Muscle layer of colon (tissue), 2 donors: ENCODE measurements at regions not wholly inside any gene's neighbourhood (a gene's known extent, or its start where the extent isn't known, plus 50 kb on each side); places are given as distances from the start of the nearest gene placed in this dataset.

ENCODE experiments used
- H3K27ac ChIP-seq: one replicate; pipeline ENCODE4 v1.7.0; 2013; ENCODE audit warnings: low read depth, mild to moderate bottlenecking, low read length, moderate library complexity
- H3K27me3 ChIP-seq, 2 donors: one replicate each; pipeline ENCODE4 v1.7.0; 2013; ENCODE audit warnings: low read length in 2 of 2, mild to moderate bottlenecking in 2 of 2; ENCODE audit not compliant: insufficient read depth in 2 of 2, control insufficient read depth in 1 of 2
- H3K36me3 ChIP-seq: one replicate; pipeline ENCODE4 v1.7.0; 2013; ENCODE audit warnings: mild to moderate bottlenecking, low read length; ENCODE audit not compliant: insufficient read depth
- H3K4me1 ChIP-seq: one replicate; pipeline ENCODE4 v1.7.0; 2013; ENCODE audit warnings: mild to moderate bottlenecking, low read length; ENCODE audit not compliant: insufficient read depth
- H3K4me3 ChIP-seq, 2 donors: one replicate each; pipeline ENCODE4 v1.7.0; 2013; ENCODE audit warnings: low read length in 2 of 2, low read depth in 1 of 2, mild to moderate bottlenecking in 1 of 2, moderate library complexity in 1 of 2
- H3K9ac ChIP-seq: one replicate; pipeline ENCODE4 v1.7.0; 2013; ENCODE audit warnings: low read length
- H3K9me3 ChIP-seq: one replicate; pipeline ENCODE4 v1.7.0; 2013; ENCODE audit warnings: mild to moderate bottlenecking, low read length
- donor health status: abdominal sarcoma.
- donor health status: Adenocarcinoma of cecum.

DNA sequence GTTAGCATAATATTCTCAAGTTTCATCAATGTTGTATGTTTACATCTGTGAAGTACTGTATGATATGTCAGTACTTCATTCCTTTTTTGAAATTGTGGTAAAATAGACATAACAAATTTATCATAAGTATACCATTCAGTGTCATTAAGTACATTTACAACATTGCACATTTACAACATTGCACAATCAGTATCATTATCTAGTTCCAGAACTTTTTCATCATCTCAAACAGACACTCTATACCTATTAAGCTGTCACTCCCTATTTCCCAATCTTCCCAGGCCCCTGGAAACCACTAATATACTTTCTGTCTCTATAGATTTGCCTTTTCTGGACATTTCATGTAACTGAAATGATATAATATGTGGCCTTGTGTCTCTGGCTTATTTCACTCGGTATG lies 75.1 kb upstream of the ATG10 start:
- H3K4me3 ChIP-seq: no peak overlapping the region
- H3K27ac ChIP-seq: no peak overlapping the region
- no peaks in the 10 kb centered on the region for H3K4me1 ChIP-seq
- H3K9ac ChIP-seq: no peak overlapping the region
- no peaks in the 10 kb centered on the region for H3K9me3 ChIP-seq
- H3K36me3 ChIP-seq: no peaks in the 10 kb centered on the region
- H3K27me3 ChIP-seq: no peaks in the 10 kb centered on the region

DNA sequence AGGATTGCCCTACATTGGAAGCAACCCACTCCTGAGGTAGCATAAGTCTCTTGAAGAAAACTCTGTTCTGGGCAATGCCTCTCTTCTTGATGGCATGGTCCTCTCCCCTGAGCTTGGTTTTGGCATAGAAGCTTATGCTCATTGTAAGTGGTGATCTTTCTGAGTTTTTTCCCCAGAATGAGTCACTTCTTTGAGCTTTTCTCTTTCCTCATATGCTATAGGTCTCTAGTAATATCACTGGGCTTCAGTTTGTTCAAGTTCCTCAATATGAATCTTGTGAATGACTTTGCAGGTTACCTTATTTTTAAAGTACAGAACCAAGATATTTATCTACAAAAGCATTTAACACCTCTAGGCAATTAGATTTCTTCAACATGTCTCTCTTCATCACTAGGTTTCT lies 76.5 kb upstream of the ATG10 start:
- H3K27ac ChIP-seq: no peak overlapping the region
- H3K9me3 ChIP-seq: no peaks in the 10 kb centered on the region
- no peaks in the 10 kb centered on the region for H3K27me3 ChIP-seq
- no peaks in the 10 kb centered on the region for H3K36me3 ChIP-seq
- no peak overlapping the region for H3K9ac ChIP-seq
- H3K4me1 ChIP-seq: no peaks in the 10 kb centered on the region
- no peak overlapping the region for H3K4me3 ChIP-seq

DNA sequence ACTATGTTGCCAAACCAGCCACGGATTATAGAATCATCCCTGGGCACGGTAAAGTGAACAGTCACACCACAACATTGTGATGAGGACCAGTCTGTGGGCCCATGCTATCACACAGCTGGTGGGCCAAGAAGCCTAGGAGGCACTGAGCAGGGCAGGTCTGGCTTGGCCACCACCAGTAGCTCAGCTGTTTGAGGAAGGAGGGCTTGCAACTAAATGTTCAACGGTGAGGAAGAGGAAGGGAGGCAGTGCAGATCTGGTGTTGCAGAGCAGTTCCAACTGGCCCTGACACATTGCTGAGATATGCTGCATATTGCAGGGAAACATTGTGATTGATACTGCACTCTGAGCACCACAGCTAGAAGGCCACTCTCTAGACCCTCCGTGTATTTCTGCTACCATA lies 77.9 kb upstream of the ATG10 start:
- no peak overlapping the region for H3K9ac ChIP-seq
- no peaks in the 10 kb centered on the region for H3K9me3 ChIP-seq
- H3K27me3 ChIP-seq: no peaks in the 10 kb centered on the region
- no peaks in the 10 kb centered on the region for H3K36me3 ChIP-seq
- H3K27ac ChIP-seq: no peak overlapping the region
- no peak overlapping the region for H3K4me3 ChIP-seq
- H3K4me1 ChIP-seq: no peaks in the 10 kb centered on the region

DNA sequence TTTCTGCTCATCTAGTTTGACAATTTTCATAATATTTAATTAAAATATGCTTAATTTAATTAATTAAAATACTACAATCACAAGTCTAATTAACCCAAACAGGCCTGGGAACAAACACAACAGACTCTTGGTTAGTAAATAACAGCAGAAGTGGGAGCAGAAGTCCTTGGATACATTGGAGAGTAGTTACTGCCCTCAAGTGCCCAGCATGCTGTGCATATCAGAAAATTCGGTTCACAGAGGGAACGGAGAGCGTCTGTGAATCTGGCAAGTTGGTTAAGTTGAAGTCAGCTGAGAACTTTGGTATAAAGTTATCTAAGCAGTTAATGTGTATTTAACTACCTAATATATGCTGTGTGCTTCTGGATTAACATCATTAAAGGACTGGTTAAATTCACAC lies 87.0 kb upstream of the ATG10 start:
- H3K4me3 ChIP-seq: no peak overlapping the region
- no peak overlapping the region for H3K9ac ChIP-seq
- no peaks in the 10 kb centered on the region for H3K27me3 ChIP-seq
- no peaks in the 10 kb centered on the region for H3K4me1 ChIP-seq
- H3K27ac ChIP-seq: no peak overlapping the region
- H3K9me3 ChIP-seq: no peaks in the 10 kb centered on the region
- H3K36me3 ChIP-seq: no peaks in the 10 kb centered on the region

DNA sequence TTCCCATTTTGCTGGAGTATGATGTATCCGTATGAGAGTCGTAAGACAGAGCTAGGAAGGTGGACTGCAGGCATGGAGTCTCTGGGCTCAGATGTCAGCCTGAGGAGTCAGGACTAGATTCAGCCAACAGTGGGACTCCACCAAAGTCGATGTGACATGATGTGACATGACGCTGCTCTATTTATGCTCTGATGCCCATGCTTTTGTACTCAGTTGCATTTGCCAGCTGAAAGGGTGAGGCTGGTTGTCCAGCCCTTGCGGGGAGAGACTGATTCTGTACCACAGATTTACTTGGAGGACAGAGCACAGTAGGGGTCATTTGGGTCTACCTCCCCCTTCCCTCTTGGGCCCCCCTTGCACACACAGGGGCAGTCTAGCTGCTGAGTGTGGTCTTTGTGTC lies 88.5 kb upstream of the ATG10 start:
- H3K27ac ChIP-seq: no peak overlapping the region
- no peak overlapping the region for H3K9ac ChIP-seq
- no peaks in the 10 kb centered on the region for H3K9me3 ChIP-seq
- no peaks in the 10 kb centered on the region for H3K4me1 ChIP-seq
- H3K27me3 ChIP-seq: no peaks in the 10 kb centered on the region
- no peak overlapping the region for H3K4me3 ChIP-seq
- no peaks in the 10 kb centered on the region for H3K36me3 ChIP-seq

DNA sequence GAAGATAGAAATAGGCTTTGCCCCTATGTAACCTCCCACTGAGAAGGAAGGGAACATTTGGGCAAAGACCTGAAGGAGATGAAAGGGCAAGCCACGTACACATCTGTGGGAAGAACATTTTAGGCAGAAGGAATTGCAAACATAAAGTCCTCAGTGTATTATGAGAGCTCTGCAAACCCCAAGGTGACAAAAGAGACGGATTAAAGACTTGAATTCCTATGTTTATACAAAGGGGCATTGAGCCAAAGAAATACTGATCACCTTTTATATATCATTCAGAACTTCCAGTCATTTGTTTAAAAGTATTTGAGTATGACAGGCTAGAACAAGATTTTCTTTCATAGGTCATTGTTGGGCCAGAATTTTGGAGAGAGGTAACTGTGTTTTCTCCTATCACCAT lies 90.2 kb upstream of the ATG10 start:
- Histone ChIP-seq H3K4me1 (no peaks in the 10 kb centered on the region), H3K9me3 (no peaks in the 10 kb centered on the region), H3K27me3 (no peaks in the 10 kb centered on the region), H3K36me3 (no peaks in the 10 kb centered on the region), H3K27ac (no peak overlapping the region), H3K4me3 (no peak overlapping the region), H3K9ac (no peak overlapping the region)

DNA sequence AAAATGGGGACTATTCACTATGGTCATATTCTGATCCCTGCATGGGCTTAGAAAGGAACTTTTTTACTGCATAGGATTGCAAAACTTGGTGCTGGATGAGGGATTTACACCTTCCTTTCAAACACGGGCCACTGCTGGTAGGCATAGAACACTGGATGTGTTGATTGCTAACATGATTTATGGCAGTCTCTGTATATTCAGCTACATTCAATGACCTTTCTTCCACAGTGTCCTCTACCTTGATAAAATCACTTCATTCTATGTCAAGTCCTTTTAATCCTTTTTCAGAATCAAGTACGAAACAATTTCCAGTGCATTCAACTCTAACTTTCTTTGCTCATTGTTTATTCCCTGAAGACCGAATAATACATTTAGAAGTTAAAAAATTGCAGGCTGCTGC lies 91.9 kb upstream of the ATG10 start:
- H3K4me3 ChIP-seq: no peak overlapping the region
- H3K36me3 ChIP-seq: no peaks in the 10 kb centered on the region
- H3K27ac ChIP-seq: no peak overlapping the region
- no peaks in the 10 kb centered on the region for H3K27me3 ChIP-seq
- no peaks in the 10 kb centered on the region for H3K4me1 ChIP-seq
- H3K9me3 ChIP-seq: no peaks in the 10 kb centered on the region
- H3K9ac ChIP-seq: no peak overlapping the region

DNA sequence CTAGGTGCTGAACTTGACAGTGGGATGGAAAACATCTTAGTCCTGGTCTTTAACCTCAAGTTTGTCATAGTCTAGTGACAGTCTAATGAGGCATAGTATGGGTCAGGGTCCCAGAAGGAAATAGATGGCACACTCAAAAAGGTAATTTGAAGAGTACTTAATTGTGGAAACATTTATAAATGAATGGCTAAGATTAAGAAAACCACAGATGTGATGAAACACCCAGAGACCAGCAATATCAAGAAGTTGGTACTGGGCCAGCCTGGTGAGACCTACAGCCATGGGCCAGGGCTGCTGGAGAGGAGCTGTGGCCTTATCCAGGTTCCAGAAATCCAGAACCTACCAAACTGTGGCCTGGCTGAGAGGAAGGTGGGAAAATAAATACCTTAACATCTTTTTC lies 93.5 kb upstream of the ATG10 start:
- no peaks in the 10 kb centered on the region for H3K4me1 ChIP-seq
- H3K9ac ChIP-seq: no peak overlapping the region
- H3K27me3 ChIP-seq: no peaks in the 10 kb centered on the region
- no peaks in the 10 kb centered on the region for H3K9me3 ChIP-seq
- no peak overlapping the region for H3K27ac ChIP-seq
- no peak overlapping the region for H3K4me3 ChIP-seq
- H3K36me3 ChIP-seq: no peaks in the 10 kb centered on the region

DNA sequence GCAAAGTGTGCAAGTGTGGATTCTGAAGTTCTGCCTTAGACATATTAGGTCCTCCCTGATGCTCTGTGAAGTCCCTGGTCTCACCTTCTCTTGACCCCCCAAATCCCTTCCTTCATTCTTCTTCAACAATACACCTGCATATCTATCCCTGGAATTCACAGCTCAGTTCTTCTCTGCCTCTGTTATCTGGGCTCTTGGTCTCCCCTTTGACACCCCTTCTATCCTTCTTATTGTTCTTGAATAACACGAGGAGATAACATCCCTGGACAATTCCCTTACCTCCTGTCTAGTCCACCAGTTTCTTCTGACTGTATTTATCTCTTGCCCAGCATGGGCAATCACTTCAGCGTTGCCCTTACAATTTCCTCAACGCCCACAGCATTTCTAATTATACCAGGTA lies 104.8 kb upstream of the ATG10 start:
- Histone ChIP-seq H3K27ac (no peak overlapping the region), H3K4me3 (no peak overlapping the region), H3K27me3 (no peaks in the 10 kb centered on the region), H3K9ac (no peak overlapping the region), H3K9me3 (no peaks in the 10 kb centered on the region), H3K4me1 (no peaks in the 10 kb centered on the region), H3K36me3 (no peaks in the 10 kb centered on the region)

DNA sequence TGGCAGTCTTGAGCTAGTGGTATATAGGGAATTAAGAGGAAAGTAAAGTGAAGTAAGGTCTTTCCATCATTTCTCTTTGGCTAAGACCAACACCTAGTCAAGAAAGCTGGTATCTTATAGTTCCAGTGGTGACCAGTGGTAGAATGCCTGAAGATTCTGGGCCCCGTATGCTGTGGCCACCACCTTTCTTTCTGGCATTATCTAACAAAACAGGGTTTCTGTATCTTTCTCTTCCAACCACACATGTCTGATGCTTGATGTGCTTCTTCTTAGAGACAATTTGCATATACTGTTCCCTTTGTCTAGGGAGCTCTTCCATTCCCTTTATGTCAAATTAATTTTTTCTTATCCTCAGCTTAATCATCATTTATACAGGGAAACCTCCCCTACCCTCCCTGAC lies 109.9 kb upstream of the SSBP2 start:
- Histone ChIP-seq H3K4me3 (no peak overlapping the region), H3K27ac (no peak overlapping the region), H3K27me3 (no peaks in the 10 kb centered on the region), H3K36me3 (no peaks in the 10 kb centered on the region), H3K4me1 (peaks cover 16% of the 10 kb centered on the region), H3K9me3 (no peaks in the 10 kb centered on the region), H3K9ac (no peak overlapping the region)

DNA sequence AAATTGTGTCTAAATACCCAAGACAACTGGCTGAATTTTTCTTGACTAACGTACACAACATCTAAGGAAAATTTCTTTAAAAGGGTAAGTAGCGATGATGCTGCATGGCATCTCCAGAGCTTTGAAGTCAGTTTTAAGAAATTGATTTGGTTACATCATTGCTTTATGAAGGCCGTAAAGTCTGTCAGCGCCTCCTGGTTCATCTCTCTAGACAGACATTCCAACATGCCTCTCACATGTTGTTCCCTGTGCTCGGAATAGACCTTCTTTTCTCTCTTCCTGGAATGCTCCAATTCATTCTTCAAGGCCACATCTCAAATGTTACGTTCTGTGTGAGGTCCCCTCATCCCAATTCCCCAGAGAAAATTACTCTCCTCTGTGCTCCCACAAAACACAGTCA lies 108.7 kb upstream of the SSBP2 start:
- Histone ChIP-seq H3K9me3 (no peaks in the 10 kb centered on the region), H3K4me1 (peaks cover 21% of the 10 kb centered on the region), H3K27ac (no peak overlapping the region), H3K4me3 (no peak overlapping the region), H3K36me3 (no peaks in the 10 kb centered on the region), H3K9ac (no peak overlapping the region), H3K27me3 (no peaks in the 10 kb centered on the region)

DNA sequence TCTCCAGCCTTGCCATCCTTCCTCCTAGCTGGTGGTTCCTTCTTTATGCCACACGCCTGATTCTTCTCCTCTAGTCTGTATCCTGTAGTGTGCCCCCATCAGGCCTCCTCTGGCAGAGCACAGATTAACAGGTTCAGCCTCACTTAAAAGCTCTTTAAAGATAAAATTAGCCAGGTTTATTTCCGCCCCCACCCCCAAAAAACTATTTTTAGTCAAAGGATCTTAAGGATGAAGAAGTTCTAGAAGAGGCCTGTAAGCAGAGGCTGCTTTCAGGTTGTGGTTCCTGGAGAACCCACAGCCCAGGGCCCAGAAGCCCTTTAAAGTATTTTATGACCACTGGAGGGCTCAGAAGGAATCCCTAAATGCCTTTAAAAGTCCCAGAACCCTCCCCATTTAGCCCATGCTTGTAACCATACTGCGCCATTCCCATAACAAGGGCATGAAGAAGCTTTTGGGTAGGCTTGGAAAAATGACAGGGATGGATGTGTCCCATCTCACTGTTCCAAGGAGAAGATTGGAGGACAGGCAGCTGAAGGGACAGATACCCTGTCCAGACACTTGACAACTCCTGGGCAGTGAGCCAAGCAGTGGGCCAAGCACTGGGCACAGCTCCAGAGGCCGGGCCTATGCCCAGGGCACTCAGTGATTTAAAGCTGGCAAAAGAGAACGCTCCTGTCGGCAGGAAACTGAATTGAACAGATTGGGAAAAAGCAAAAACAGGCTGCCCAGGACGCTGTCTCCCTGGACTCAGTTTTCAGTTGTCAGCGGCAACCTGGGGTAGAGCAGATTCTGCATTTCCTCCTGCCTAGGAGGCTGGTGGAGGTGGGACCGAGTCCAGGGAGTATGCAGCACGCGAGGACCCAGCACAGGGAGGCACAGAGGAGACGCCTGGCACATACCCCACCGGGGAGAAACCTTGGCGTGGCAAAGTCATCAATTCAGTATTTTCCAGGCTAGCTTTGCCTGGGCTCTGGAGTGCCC lies 106.3 kb upstream of the SSBP2 start:
- Histone ChIP-seq H3K27ac (peak overlapping the region; percentile 47), H3K9me3 (no peaks in the 10 kb centered on the region), H3K4me3 (peak overlapping the region in 1 of 2 donors; percentile 53), H3K9ac (peak overlapping the region; percentile 30), H3K27me3 (no peaks in the 10 kb centered on the region), H3K36me3 (no peaks in the 10 kb centered on the region), H3K4me1 (peaks cover 29% of the 10 kb centered on the region)
